ENCODE measurements at regions not wholly inside any gene's neighbourhood (a gene's known extent, or its start where the extent isn't known, plus 50 kb on each side); places are given as distances from the start of the nearest gene placed in this dataset.

DNA sequence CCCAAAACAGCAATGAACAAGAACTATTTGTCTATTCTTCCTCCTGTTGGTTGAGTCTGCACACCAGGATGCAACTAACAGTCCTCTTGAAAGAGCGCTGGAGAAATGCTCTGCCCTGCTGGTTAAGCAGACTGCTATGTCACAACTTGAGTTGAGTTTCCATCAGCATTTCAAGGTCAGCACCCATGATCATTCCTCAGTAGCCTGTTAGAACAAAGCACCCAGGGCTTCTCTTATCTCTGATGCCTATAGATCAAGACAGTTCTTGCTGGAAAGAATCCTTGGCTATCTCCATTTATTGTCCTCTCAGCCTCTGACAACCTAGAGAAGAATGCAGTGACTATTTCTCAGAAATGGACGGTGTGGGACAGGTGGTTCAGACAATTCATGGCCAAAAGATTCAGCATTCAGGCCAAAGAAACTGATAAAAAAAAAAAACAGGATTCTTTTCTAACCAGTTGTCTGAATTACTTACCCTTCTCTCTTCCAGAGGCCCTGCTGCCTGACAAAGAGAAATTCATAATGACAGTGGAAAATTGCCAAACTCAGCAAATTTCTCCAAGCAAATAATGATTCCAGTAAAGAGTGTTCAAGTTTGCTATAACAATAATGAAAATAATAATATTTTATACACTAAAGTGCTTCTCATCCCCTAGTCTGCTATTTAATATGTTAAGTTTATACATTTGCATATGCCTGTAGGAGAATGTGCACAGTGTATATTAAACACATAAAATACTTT lies 306.7 kb downstream of the EMP1 start:
- Histone ChIP-seq H2AFZ (ENCODE audit: low read length) (no peak overlapping the region), H3K27ac (ENCODE audit: low read depth, low read length, poor library complexity, severe bottlenecking) (no peak overlapping the region), H3K4me1 (ENCODE audit: insufficient read depth, low read length, severe bottlenecking) (no peaks in the 10 kb centered on the region), H3K4me3 (ENCODE audit: low read depth, low read length, poor library complexity, severe bottlenecking) (no peak overlapping the region), H4K20me1 (ENCODE audit: insufficient read depth, low read length) (no peaks in the 10 kb centered on the region), H3F3A (ENCODE audit: insufficient read depth, low read length) (no peaks in the 10 kb centered on the region), H3K9me3 (ENCODE audit: low read length) (no peaks in the 10 kb centered on the region), H3K27me3 (ENCODE audit: insufficient read depth, low read length) (no peaks in the 10 kb centered on the region), H3K79me2 (ENCODE audit: insufficient read depth, low read length) (no peaks in the 10 kb centered on the region), H3K36me3 (ENCODE audit: insufficient read depth, low read length) (no peaks in the 10 kb centered on the region), H3K9ac (ENCODE audit: low read length) (no peak overlapping the region), H3K9me2 (ENCODE audit: low read depth, low read length) (no peaks in the 10 kb centered on the region), H3K4me2 (ENCODE audit: low read length) (no peak overlapping the region)
- no peak for TF ChIP-seq EZH2 (IDR thresholded peaks at IDR 0.05; ENCODE audit: borderline replicate concordance, low read length)
- TF ChIP-seq, protein P1, sequence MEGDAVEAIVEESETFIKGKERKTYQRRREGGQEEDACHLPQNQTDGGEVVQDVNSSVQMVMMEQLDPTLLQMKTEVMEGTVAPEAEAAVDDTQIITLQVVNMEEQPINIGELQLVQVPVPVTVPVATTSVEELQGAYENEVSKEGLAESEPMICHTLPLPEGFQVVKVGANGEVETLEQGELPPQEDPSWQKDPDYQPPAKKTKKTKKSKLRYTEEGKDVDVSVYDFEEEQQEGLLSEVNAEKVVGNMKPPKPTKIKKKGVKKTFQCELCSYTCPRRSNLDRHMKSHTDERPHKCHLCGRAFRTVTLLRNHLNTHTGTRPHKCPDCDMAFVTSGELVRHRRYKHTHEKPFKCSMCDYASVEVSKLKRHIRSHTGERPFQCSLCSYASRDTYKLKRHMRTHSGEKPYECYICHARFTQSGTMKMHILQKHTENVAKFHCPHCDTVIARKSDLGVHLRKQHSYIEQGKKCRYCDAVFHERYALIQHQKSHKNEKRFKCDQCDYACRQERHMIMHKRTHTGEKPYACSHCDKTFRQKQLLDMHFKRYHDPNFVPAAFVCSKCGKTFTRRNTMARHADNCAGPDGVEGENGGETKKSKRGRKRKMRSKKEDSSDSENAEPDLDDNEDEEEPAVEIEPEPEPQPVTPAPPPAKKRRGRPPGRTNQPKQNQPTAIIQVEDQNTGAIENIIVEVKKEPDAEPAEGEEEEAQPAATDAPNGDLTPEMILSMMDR (IDR thresholded peaks at IDR 0.05; ENCODE audit: low read length), result no peak

GRCh38 chr12:13499008-13499407 lies 302.5 kb downstream of the EMP1 start:
- no peak overlapping the region for H3K27ac ChIP-seq (ENCODE audit: low read depth, low read length, poor library complexity, severe bottlenecking)
- no peaks in the 10 kb centered on the region for H3K36me3 ChIP-seq (ENCODE audit: insufficient read depth, low read length)
- H3K79me2 ChIP-seq (ENCODE audit: insufficient read depth, low read length), result no peaks in the 10 kb centered on the region
- no peaks in the 10 kb centered on the region for H3K4me1 ChIP-seq (ENCODE audit: insufficient read depth, low read length, severe bottlenecking)
- no peak overlapping the region for H2AFZ ChIP-seq (ENCODE audit: low read length)
- no peaks in the 10 kb centered on the region for H3K9me3 ChIP-seq (ENCODE audit: low read length)
- TF ChIP-seq, protein P1 (IDR thresholded peaks at IDR 0.05; ENCODE audit: low read length), result no peak
- TF ChIP-seq EZH2 (IDR thresholded peaks at IDR 0.05; ENCODE audit: borderline replicate concordance, low read length), result no peak
- H3K9me2 ChIP-seq (ENCODE audit: low read depth, low read length), result no peaks in the 10 kb centered on the region
- no peak overlapping the region for H3K4me3 ChIP-seq (ENCODE audit: low read depth, low read length, poor library complexity, severe bottlenecking)
- H3K27me3 ChIP-seq (ENCODE audit: insufficient read depth, low read length), result no peaks in the 10 kb centered on the region
- no peak overlapping the region for H3K9ac ChIP-seq (ENCODE audit: low read length)
- no peaks in the 10 kb centered on the region for H4K20me1 ChIP-seq (ENCODE audit: insufficient read depth, low read length)
- no peaks in the 10 kb centered on the region for H3F3A ChIP-seq (ENCODE audit: insufficient read depth, low read length)
- no peak overlapping the region for H3K4me2 ChIP-seq (ENCODE audit: low read length)

DNA sequence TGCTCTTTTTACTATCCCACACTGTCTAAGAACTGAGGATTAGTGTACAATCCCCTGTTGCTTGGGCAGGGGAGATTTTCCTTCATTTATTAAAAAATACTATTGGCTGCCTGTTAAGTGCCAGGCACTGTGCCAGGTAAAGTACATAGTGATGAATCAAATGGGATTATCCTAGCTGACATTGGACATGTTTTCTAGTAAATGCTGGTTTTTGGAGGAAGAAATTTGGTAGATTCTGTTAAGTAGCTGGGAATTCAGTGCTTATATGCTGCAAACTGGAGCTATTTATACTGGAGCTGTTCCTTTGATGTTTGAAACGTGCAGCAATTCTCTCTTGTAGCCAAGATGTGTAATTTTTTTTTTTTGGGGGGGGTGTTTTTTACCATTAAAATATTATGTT lies 299.6 kb downstream of the EMP1 start:
- no peaks in the 10 kb centered on the region for H3K4me1 ChIP-seq (ENCODE audit: insufficient read depth, low read length, severe bottlenecking)
- no peaks in the 10 kb centered on the region for H3K27me3 ChIP-seq (ENCODE audit: insufficient read depth, low read length)
- no peak overlapping the region for H2AFZ ChIP-seq (ENCODE audit: low read length)
- H3K27ac ChIP-seq (ENCODE audit: low read depth, low read length, poor library complexity, severe bottlenecking), result no peak overlapping the region
- H3K9me3 ChIP-seq (ENCODE audit: low read length), result no peaks in the 10 kb centered on the region
- H4K20me1 ChIP-seq (ENCODE audit: insufficient read depth, low read length), result no peaks in the 10 kb centered on the region
- H3K36me3 ChIP-seq (ENCODE audit: insufficient read depth, low read length), result no peaks in the 10 kb centered on the region
- no peak for TF ChIP-seq EZH2 (IDR thresholded peaks at IDR 0.05; ENCODE audit: borderline replicate concordance, low read length)
- TF ChIP-seq, protein P1 (IDR thresholded peaks at IDR 0.05; ENCODE audit: low read length), result no peak
- no peaks in the 10 kb centered on the region for H3K79me2 ChIP-seq (ENCODE audit: insufficient read depth, low read length)
- H3F3A ChIP-seq (ENCODE audit: insufficient read depth, low read length), result no peaks in the 10 kb centered on the region
- no peak overlapping the region for H3K4me3 ChIP-seq (ENCODE audit: low read depth, low read length, poor library complexity, severe bottlenecking)
- no peak overlapping the region for H3K9ac ChIP-seq (ENCODE audit: low read length)
- H3K9me2 ChIP-seq (ENCODE audit: low read depth, low read length), result no peaks in the 10 kb centered on the region
- no peak overlapping the region for H3K4me2 ChIP-seq (ENCODE audit: low read length)

Data from OCI-LY1 (cell line).